SH-SY5Y (cell line): ENCODE measurements at regions not wholly inside any gene's neighbourhood (a gene's known extent, or its start where the extent isn't known, plus 50 kb on each side); places are given as distances from the start of the nearest gene placed in this dataset.

Experiments used
- GATA2 ChIP-seq: IDR thresholded peaks from 2 replicates; pipeline ENCODE4 v1.6.1; 2011; ENCODE audit warnings: mild to moderate bottlenecking, low read depth, low read length
- GATA3 ChIP-seq: IDR thresholded peaks from 2 replicates; pipeline ENCODE4 v1.6.1; 2011; ENCODE audit warnings: low read depth, mild to moderate bottlenecking, low read length, moderate library complexity

GRCh38 chr12:107144441-107144840 lies 51.1 kb upstream of the CRY1 start:
- no peak for TF ChIP-seq GATA2
- no peak for TF ChIP-seq GATA3

DNA sequence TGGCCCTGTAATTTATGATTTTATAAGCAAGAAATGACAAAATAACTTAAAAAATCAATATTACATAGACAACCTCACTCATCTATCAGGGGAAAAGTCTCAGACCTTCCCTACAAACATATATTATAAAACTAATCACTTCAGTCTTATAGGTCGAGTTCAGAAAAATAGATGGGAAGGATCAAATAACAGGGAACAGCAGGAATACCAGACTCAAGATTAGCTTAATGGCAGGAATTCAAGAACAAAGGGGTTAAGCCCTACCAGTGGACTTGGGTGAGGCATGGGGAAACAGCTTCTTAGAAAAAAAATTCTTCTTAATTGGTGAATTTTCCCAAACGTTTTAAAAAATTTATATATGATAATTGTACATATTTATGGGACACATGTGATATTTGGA lies 51.6 kb upstream of the CRY1 start:
- no peak for TF ChIP-seq GATA3

DNA sequence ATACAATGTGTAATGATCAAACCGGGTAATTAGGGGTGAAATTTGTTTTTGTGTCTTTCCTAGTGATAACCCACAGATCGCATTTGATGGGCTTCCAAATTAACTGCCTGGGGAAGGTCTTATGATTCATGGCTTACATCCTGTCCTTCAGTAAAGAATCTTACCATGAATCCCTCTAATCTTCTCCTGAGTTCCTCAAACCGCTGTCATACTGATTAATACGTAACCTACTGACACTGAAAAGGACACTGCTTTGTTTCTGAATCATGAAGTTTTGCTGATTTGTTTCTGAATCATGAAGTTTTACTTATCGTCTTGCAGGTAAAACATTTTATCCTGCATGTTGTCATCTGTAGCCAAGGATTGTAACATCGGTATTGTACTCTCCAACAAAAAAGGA lies 52.0 kb upstream of the CRY1 start:
- no peak for TF ChIP-seq GATA2
- TF ChIP-seq GATA3 = no peak

GRCh38 chr12:107148107-107148506 lies 54.8 kb upstream of the CRY1 start:
- TF ChIP-seq GATA3 (no peak), GATA2 (no peak)

DNA sequence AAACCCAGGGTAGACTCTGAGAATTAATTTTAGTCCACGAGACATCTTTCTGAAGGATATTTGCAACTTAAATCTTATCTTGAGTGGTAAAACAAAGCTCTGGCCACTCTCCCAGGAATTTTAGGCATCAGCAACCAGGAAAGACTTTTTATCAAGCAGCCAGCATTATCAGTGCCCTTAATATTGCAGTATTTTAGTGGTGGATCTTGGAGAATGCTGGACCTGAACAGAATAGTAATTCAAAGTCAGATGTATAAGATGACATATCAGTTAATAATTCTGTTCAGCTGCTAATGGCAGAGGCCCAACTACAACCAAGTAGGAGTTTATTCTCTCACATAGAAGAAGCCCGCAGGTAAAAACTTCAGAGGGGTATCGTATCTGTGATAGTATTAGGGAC lies 59.0 kb upstream of the CRY1 start:
- TF ChIP-seq GATA3 (no peak), GATA2 (no peak)

DNA sequence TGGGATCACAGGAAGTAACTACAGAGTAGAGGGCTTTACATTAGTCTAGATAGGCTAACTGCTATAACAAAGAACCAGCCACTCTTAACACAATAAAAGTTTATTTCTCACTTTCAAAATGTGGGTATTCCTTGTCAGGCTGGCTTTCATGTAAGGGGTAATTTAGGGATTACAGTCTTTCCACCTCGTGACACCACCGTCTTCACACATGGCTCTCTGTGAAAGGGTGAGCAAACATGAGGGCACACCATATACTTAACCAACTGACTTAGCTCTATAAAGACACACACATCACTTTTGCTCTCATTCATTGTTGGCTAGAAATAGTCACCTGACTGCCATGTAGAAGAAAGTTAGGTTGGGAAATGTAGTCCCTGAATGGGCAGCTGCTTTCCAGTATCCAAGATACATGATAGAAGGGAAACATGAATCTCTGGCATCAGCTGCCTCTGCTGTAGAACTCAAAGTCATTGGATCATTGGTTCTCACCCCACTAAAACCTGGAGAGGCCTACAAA lies 66.1 kb upstream of the CRY1 start:
- TF ChIP-seq GATA3 (no peak), GATA2 (no peak)

- TF ChIP-seq GATA3 (no peak), GATA2 (no peak)
Measured at GRCh38 chr12:107163413-107163812, 70.1 kb upstream of the CRY1 start.

DNA sequence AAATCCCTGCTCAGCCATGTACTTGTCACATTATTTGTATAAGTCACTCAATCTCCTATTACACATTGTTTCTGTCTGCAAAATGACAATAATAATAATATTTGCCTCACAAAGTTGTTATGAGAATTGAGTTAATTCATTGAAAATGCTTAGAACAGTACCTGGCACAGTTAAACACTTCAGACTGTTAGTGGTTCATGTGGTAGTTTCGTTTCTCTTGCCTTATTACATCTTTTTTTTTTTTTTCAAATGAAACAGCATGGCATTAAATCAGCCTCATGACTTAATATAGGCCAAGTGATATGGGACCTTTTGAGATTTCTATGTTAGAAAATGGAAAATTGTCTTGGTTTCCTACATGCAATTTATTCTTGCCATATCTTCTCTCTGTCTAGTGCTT lies 71.0 kb upstream of the CRY1 start:
- TF ChIP-seq GATA2 = no peak
- TF ChIP-seq GATA3 = no peak

- TF ChIP-seq GATA3 = no peak
- TF ChIP-seq GATA2 = no peak
Measured at GRCh38 chr12:107165581-107165980, 72.2 kb upstream of the CRY1 start.

GRCh38 chr12:107167756-107168155 lies 74.4 kb upstream of the CRY1 start:
- no peak for TF ChIP-seq GATA2
- no peak for TF ChIP-seq GATA3

GRCh38 chr12:107169200-107169599 lies 75.9 kb upstream of the CRY1 start:
- TF ChIP-seq GATA3 (no peak), GATA2 (no peak)

GRCh38 chr12:107178776-107179175 lies 85.4 kb upstream of the CRY1 start:
- no peak for TF ChIP-seq GATA2
- TF ChIP-seq GATA3 = no peak

- TF ChIP-seq GATA3 = no peak
Measured at GRCh38 chr12:107179871-107180270, 86.5 kb upstream of the CRY1 start.

DNA sequence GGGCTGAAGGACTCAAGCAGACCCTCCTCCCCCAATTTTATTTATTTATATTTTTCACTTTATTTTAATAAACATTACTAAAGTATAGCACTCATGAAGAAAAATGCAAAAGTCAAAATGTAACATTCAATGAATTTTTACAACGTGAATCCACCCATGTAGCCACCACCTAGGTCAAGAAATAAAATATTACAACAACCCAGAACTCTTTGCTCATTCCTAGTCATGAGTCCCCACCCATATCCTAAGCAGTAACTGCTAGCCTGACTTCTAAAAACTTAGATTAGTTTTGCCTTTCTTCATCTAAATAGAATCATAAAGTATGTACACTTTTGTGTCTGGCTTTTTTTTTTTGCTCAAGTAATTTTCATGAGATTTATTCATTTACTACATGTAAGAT lies 86.9 kb upstream of the CRY1 start:
- TF ChIP-seq GATA2 = no peak

- TF ChIP-seq GATA3 (no peak), GATA2 (no peak)
Measured at GRCh38 chr12:107184359-107184930, 91.1 kb upstream of the CRY1 start.

DNA sequence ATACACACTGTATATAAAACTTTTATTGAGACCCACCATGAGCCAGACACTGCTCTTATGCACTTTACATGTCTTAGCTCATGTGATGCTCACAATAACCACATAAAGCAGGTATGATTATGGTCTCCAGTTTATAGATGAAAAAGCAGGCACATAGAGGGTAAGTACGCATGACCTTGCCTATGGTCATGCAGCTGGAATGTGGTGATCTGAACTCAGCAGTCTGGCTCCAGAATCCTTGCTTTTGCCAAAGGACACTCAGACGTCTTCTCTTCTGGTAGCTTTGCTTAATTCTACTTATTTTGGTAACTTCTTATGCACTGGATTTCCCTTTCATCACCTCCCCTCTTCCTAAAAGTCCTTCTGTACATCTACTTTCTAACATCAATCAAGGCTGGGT lies 103.3 kb upstream of the CRY1 start:
- TF ChIP-seq GATA3 (no peak), GATA2 (no peak)

GRCh38 chr12:107200394-107200793 lies 107.0 kb upstream of the CRY1 start:
- no peak for TF ChIP-seq GATA2
- no peak for TF ChIP-seq GATA3

DNA sequence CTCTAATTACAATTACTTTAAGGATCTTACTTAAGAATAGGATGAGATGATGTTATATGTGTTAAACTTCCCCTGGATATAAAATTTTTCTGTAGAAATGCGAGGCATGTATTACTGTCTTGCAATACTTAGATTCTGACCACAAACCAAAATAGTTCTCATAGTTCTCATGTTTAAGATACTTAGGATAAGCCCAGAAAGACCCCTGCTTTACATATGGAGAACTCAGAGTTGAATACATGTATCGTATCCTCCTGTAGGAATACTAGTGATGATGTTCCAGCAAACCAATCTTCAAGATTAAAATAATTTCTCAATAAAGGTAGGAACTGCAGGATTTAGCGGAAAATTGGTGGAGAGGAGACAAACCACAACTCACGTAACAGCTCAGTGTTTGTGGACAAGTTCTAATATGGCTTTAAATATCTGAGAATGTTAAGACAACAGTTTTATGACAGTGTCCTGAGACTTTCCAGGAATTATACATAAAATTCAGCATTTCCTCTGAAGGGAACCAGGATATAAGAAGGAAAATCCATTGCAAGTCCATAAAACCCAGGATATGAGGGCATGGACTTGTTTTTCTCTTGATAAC lies 114.7 kb upstream of the CRY1 start:
- TF ChIP-seq GATA3 (no peak), GATA2 (no peak)
